ENCODE measurements at regions not wholly inside any gene's neighbourhood (a gene's known extent, or its start where the extent isn't known, plus 50 kb on each side); places are given as distances from the start of the nearest gene placed in this dataset.

DNA sequence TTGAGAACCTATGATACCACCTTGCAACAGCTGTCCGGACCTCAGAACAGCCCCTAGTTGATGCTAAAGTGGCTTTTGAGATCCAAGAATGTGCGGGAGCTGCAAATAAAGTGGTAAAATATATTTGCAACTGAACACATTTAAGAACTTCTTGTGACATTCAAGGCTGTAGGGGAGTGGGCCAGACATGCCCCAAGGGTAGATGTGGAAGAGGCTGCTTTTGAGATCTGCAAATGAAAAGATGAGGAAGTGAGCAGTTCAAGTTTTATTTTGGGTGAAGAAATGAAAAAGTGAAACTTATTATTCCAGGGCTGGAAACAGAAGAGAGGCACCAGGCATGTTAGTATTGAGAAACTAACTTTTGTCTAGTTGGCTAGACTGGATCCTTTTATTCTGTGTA lies 359.5 kb upstream of the PLXNA2 start:
- TF ChIP-seq POLR2A (IDR thresholded peaks at IDR 0.05), result no peak
- TF ChIP-seq, protein P1, sequence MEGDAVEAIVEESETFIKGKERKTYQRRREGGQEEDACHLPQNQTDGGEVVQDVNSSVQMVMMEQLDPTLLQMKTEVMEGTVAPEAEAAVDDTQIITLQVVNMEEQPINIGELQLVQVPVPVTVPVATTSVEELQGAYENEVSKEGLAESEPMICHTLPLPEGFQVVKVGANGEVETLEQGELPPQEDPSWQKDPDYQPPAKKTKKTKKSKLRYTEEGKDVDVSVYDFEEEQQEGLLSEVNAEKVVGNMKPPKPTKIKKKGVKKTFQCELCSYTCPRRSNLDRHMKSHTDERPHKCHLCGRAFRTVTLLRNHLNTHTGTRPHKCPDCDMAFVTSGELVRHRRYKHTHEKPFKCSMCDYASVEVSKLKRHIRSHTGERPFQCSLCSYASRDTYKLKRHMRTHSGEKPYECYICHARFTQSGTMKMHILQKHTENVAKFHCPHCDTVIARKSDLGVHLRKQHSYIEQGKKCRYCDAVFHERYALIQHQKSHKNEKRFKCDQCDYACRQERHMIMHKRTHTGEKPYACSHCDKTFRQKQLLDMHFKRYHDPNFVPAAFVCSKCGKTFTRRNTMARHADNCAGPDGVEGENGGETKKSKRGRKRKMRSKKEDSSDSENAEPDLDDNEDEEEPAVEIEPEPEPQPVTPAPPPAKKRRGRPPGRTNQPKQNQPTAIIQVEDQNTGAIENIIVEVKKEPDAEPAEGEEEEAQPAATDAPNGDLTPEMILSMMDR (IDR thresholded peaks at IDR 0.05), result no peak
- no peak for TF ChIP-seq POLR2AphosphoS5 (IDR thresholded peaks at IDR 0.05)
- no peak for TF ChIP-seq EP300 (IDR thresholded peaks at IDR 0.05)
